ACC112 (cell line): ENCODE measurements at regions not wholly inside any gene's neighbourhood (a gene's known extent, or its start where the extent isn't known, plus 50 kb on each side); places are given as distances from the start of the nearest gene placed in this dataset.

Experiments used
- H2AFZ ChIP-seq: fragments of 200-600 bp; sonication (generic); one replicate; pipeline ENCODE4 v1.6.0; 2017; ENCODE audit warnings: antibody characterized with exemption, low read length; ENCODE audit not compliant: unreplicated experiment
- H3K27ac ChIP-seq: fragments of 200-600 bp; sonication (generic); 2 replicates; pipeline ENCODE4 v1.5.1; 2014; ENCODE audit warnings: low read depth, mild to moderate bottlenecking, antibody characterized with exemption, low read length, moderate library complexity
- H3K27me3 ChIP-seq: fragments of 200-600 bp; sonication (generic); 2 replicates; pipeline ENCODE4 v1.6.1; 2014; ENCODE audit warnings: mild to moderate bottlenecking, antibody characterized with exemption, low read length, moderate library complexity, mixed read lengths; ENCODE audit not compliant: insufficient read depth
- H3K36me3 ChIP-seq: fragments of 200-600 bp; sonication (generic); 2 replicates; pipeline ENCODE4 v1.6.1; 2016; ENCODE audit warnings: mild to moderate bottlenecking, antibody characterized with exemption, low read length, moderate library complexity, mixed read lengths; ENCODE audit not compliant: insufficient read depth
- H3K4me1 ChIP-seq: fragments of 200-600 bp; sonication (generic); one replicate; pipeline ENCODE4 v1.6.1; 2016; ENCODE audit warnings: low read length, mixed read lengths; ENCODE audit not compliant: insufficient read depth, unreplicated experiment, control insufficient read depth
- H3K4me3 ChIP-seq: fragments of 200-600 bp; sonication (generic); 2 replicates; pipeline ENCODE4 v1.5.1; 2014; ENCODE audit warnings: mild to moderate bottlenecking, low read depth, low read length
- H3K79me2 ChIP-seq: fragments of 200-600 bp; sonication (generic); one replicate; pipeline ENCODE4 v1.6.0; 2016; ENCODE audit warnings: low read length; ENCODE audit not compliant: control insufficient read depth, unreplicated experiment, insufficient read depth

DNA sequence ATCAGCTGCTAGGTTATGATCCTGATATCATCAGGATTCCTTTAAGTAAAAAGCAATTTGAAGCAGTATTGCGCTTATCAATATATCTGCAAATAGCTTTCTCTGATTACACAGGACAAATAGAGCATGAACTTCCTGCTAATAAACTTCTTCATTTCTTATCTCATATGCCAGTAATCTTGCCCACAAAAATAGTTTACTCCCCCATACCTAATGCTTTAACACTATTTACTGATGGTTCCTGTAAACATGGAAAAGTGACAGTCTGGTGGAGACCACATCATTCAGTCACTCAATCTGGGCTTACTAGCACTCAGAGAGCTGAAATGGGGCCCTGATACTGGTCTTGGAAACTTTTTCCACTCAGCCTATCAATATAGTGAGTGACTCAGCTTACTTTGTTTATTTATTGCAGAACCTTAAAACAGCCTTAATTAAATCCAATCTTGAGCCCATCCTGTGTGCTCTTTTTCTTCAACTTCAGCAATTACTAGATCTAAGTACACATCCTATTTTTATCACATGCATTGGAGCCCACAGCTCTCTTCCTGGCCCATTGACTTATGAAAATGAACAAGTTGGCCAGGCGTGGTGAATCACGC is 1464.3 kb downstream of the UQCRFS1 start:
- Histone ChIP-seq H2AFZ (no peak overlapping the region), H3K4me3 (no peak overlapping the region), H3K27ac (no peak overlapping the region), H3K36me3 (no peaks in the 10 kb centered on the region), H3K27me3 (no peaks in the 10 kb centered on the region), H3K79me2 (no peaks in the 10 kb centered on the region), H3K4me1 (no peaks in the 10 kb centered on the region)

DNA sequence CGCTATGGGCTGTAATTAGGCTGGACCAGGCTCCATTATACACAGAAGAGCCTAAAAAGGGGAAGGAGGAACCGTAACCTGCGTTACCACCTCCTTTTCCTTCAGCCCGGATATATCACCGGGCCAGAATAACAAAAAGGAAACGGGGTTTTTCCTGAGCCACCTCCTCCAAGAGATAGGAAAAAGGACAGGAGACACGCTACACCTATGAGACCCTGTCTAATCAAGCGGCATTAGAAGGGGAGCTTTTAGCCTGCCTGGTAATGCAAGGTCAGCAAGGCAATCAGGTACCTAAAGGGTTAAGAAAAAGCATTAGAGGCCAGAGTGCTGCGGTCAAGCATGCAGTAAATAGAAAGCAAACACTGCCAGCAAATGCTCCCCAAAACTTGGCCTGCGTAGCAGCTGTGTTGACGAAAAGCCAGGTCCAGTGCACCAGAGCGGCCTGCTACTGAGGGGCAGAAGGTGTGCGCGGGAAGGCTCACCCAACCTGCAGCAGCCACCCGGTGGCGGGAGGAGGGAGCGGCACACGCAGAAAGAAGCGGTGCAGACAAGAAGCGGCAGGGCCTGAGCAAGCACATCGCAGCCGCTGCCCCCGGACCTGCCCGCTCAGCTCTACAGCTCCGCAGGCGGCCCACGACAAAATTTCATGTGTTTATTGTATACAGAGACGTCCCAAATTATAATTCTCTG is 1466.1 kb downstream of the UQCRFS1 start:
- H2AFZ ChIP-seq, result no peak overlapping the region
- no peaks in the 10 kb centered on the region for H3K4me1 ChIP-seq
- H3K79me2 ChIP-seq, result no peaks in the 10 kb centered on the region
- no peaks in the 10 kb centered on the region for H3K36me3 ChIP-seq
- no peak overlapping the region for H3K4me3 ChIP-seq
- H3K27me3 ChIP-seq, result no peaks in the 10 kb centered on the region
- H3K27ac ChIP-seq, result no peak overlapping the region

DNA sequence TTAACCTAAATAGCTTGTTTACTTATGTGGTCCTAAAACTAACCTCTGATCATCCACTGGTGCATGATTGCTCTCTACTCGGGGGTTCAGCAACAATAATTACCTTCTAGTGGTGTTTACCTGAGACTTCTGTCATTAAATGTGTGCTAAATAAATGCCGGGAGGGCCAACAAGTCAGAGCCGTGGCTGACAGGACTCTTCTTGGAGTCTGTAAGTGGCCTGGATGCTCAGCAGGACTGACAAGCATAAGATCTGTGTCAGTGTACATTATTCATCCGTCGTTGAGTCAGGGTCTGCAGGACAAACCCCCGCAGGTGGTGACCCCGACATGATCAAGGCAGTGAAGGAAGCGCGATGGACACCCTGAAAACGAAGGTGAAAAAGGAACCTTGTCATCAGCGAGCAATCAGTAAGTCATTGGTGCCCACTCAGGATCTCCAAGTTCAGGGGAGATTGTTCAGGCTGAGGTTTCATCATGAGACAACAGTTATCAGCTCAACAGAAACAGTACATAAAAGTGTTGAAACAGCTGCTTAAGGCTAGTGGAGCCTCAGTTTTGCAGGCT is 1466.9 kb downstream of the UQCRFS1 start:
- H2AFZ ChIP-seq, result no peak overlapping the region
- no peaks in the 10 kb centered on the region for H3K36me3 ChIP-seq
- H3K4me1 ChIP-seq, result no peaks in the 10 kb centered on the region
- H3K79me2 ChIP-seq, result no peaks in the 10 kb centered on the region
- H3K4me3 ChIP-seq, result no peak overlapping the region
- no peak overlapping the region for H3K27ac ChIP-seq
- no peaks in the 10 kb centered on the region for H3K27me3 ChIP-seq

DNA sequence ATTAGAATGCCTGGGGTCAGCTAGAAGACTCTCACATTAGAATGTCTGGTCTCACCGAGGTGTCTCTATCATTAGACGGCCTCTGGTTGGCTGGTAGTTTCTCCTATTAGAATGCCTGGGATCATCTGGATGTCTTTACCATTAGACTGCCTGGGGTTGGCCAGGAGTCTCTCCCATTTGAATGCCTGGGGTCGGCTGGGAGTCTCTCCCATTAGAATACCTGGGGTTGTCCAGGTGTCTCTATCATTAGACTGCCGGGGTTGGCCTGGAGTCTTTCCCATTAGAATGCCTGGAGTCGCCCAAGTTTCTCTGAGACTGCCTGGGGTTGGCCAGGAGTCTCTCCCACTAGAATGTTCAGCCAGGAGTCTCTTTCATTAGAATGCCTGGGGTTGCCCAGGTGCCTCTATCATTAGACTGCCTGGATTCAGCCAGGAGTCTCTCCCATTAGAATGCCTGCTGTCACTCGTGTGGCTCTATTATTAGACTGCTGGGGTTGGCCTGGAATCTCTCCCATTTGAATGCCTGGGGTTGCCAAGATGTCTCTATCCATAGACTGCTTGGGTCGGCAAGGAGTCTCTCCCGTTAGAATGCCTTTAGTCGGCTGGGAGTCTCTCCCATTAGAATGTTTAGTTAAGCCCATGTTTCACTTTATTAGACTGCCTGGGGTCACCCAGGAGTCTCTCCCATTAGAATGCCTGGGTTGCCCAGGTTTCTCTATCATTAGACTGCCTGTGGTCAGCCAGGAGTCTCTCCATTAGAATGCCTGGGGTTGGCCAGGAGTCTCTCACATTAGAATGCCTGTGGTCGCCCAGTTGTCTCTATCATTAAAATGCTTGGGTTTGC is 1467.8 kb downstream of the UQCRFS1 start:
- Histone ChIP-seq H3K4me1 (no peaks in the 10 kb centered on the region), H3K36me3 (no peaks in the 10 kb centered on the region), H3K27me3 (no peaks in the 10 kb centered on the region), H3K79me2 (no peaks in the 10 kb centered on the region), H3K4me3 (no peak overlapping the region), H2AFZ (no peak overlapping the region), H3K27ac (no peak overlapping the region)

DNA sequence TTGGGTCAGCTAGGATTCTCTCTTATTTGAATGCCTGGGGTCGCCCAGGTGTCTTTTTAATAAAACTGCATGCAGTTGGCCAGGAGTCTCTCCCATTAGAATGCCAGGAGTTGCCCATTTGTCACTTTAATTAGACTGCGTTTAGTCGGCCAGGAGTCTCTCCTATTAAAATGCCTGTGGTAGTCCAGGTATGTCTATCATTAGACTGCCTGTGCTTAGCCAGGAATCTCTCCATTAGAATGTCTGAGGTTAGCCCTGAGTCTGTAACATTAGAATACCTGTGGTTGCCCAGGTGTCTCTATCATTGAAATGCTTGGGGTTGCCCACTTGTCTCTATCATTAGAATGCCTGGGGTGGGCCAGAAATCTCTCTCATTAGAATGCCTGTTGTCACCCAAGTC is 1470.9 kb downstream of the UQCRFS1 start:
- H3K79me2 ChIP-seq, result no peaks in the 10 kb centered on the region
- no peaks in the 10 kb centered on the region for H3K27me3 ChIP-seq
- no peaks in the 10 kb centered on the region for H3K36me3 ChIP-seq
- no peak overlapping the region for H3K27ac ChIP-seq
- H3K4me3 ChIP-seq, result no peak overlapping the region
- no peaks in the 10 kb centered on the region for H3K4me1 ChIP-seq
- no peak overlapping the region for H2AFZ ChIP-seq

DNA sequence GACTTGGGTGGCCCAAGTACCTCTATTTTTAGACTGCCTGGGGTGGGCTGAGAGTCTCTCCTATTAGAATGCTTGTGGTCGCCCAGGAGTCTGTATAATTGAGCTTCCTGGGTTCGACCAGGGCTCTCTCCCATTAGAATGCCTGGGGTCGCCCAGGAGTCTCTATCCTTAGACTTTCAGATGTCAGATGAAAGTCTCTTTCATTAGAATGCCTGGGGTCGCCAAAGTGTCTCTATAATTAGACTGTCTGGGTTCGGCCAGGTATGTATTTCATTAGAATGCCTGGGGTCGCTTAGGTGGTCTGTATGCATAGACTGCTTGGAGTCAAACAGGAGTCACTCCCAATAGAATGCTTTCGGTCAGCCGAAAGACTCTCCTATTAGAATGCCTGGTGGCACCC is 1471.7 kb downstream of the UQCRFS1 start:
- Histone ChIP-seq H3K4me1 (no peaks in the 10 kb centered on the region), H3K79me2 (no peaks in the 10 kb centered on the region), H3K27ac (no peak overlapping the region), H2AFZ (no peak overlapping the region), H3K36me3 (no peaks in the 10 kb centered on the region), H3K27me3 (no peaks in the 10 kb centered on the region), H3K4me3 (no peak overlapping the region)

DNA sequence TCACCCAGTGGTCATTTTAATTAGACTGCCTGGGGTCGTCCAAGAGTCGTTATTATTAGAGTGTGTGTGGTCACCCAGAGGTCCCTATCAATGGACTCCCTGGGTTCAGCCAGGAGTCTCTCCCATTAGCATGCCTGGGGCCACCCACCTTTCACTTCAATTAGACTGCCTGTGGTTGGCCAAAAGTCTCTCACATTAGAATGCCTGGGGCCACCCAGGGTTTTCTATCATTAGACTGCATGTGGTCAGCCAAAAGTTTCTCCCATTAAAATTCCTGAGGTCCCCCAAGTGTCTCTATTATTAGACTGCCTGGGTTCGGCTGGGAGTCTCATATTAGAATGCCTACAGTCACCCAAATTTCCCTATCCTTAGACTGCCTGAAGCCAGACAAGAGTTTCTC is 1472.6 kb downstream of the UQCRFS1 start:
- Histone ChIP-seq H3K27me3 (no peaks in the 10 kb centered on the region), H3K4me1 (no peaks in the 10 kb centered on the region), H3K79me2 (no peaks in the 10 kb centered on the region), H3K4me3 (no peak overlapping the region), H2AFZ (no peak overlapping the region), H3K27ac (no peak overlapping the region), H3K36me3 (no peaks in the 10 kb centered on the region)

DNA sequence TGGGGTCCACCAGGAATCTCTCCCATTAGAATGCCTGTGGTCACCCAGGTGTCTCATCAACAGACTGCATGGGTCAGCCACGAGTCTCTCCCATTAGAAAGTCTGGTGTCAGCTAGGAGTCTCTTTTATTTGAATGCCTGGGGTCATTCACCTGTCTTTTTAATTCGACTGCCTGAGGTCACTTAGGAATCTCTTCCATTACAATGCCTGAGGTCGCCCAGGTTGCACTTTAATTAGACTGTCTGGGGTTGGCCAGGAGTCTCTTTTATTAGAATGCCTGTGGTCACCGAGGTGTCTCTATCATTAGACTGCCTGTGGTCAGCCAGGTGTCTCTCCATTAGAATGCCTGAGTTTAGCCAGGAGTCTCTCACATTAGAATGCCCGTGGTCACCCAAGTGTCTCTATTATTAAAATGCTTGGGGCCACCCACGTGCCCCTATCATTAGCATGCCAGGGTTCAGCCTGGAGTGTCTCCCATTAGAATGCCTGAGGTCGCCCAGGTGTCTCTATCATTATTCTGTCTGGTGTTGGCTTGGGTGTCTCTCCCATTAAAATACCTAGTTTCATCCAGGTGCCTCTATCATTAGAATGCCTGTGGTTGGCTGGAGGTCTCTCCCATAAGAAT is 1474.3 kb downstream of the UQCRFS1 start:
- H3K4me3 ChIP-seq, result no peak overlapping the region

DNA sequence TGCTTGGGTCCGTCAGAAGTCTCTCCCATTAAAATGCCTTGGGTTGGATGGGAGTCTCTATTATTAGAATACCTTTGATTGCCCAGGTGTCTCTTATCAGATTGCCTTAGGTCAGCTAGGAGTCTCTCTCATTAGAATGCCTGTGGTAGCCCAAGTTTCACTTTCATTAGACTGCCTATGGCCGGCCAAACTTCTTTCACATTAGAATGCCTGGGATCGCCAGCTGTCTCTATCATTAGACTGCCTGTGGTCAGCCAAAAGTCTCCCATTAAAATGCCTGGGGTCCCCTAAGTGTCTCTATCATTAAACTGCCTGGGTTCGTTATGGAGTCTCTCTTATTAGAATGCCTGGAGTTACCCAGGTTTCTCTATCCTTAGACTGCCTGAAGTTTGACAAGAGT is 1476.7 kb downstream of the UQCRFS1 start:
- H3K27ac ChIP-seq, result no peak overlapping the region
- H3K27me3 ChIP-seq, result no peaks in the 10 kb centered on the region
- H3K79me2 ChIP-seq, result no peaks in the 10 kb centered on the region
- peaks cover 3% of the 10 kb centered on the region; the same call in 1 of the 2 replicates for H3K36me3 ChIP-seq
- no peak overlapping the region for H3K4me3 ChIP-seq
- no peak overlapping the region for H2AFZ ChIP-seq
- no peaks in the 10 kb centered on the region for H3K4me1 ChIP-seq

More for the DNA sequence above, 1474.3 kb downstream of the UQCRFS1 start:
- H2AFZ ChIP-seq, result no peak overlapping the region
- no peaks in the 10 kb centered on the region for H3K4me1 ChIP-seq
- no peaks in the 10 kb centered on the region for H3K27me3 ChIP-seq
- no peaks in the 10 kb centered on the region for H3K79me2 ChIP-seq
- no peak overlapping the region for H3K27ac ChIP-seq
- H3K36me3 ChIP-seq, result no peaks in the 10 kb centered on the region

DNA sequence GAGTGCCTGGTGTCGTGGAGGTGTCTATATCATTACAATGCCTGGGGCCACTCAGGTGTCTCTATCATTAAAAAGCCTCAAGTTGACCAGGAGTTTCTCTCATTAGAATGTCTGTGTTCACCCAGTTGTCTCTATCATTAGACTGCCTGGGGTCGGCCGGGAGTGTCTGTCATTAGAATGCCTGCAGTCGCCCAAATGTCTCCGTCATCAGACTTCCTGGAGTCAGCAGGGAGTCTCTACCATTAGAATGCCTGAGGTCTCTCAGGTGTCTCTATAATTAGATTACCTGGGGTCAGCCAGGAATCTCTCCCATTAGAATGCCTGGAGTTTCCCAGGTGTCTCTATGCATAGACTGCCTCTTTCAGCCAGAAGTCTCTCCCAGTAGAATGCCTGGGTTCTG is 1477.6 kb downstream of the UQCRFS1 start:
- Histone ChIP-seq H3K36me3 (peaks cover 3% of the 10 kb centered on the region; the same call in 1 of the 2 replicates), H3K4me3 (no peak overlapping the region), H3K79me2 (no peaks in the 10 kb centered on the region), H3K27ac (no peak overlapping the region), H2AFZ (no peak overlapping the region), H3K4me1 (no peaks in the 10 kb centered on the region), H3K27me3 (no peaks in the 10 kb centered on the region)
